HG03159 (cell line): ENCODE measurements at regions not wholly inside any gene's neighbourhood (a gene's known extent, or its start where the extent isn't known, plus 50 kb on each side); places are given as distances from the start of the nearest gene placed in this dataset.
"Not testable (repeated sequence)": the region's sequence is repeated elsewhere in the genome, so short reads cannot be mapped to it uniquely, and the experiment has no call there.

Experiments used
- ATAC-seq: cut with Tn5 transposase; IDR thresholded peaks from one replicate; pipeline ENCODE4 v1.9.1; 2021; ENCODE audit warnings: mild to moderate bottlenecking, moderate library complexity; ENCODE audit not compliant: unreplicated experiment

GRCh38 chrX:5314148-5314547 lies 914.5 kb downstream of the NLGN4X start:
- no peak for ATAC-seq

- ATAC-seq: no peak
Observed at GRCh38 chrX:5307416-5307815, 921.3 kb downstream of the NLGN4X start.

GRCh38 chrX:5306654-5307121 lies 922.0 kb downstream of the NLGN4X start:
- no peak for ATAC-seq

- no peak for ATAC-seq
Observed at GRCh38 chrX:5305452-5305851, 923.2 kb downstream of the NLGN4X start.

GRCh38 chrX:5295004-5295403 lies 933.7 kb downstream of the NLGN4X start:
- no peak for ATAC-seq

- no peak for ATAC-seq
Observed at GRCh38 chrX:5290635-5291034, 938.0 kb downstream of the NLGN4X start.

- not testable (repeated sequence) for ATAC-seq
Observed at GRCh38 chrX:5289949-5290348, 938.7 kb downstream of the NLGN4X start.

- no peak for ATAC-seq
Observed at GRCh38 chrX:5278908-5279307, 949.8 kb downstream of the NLGN4X start.

- no peak for ATAC-seq
Observed at GRCh38 chrX:5265324-5265850, 963.3 kb downstream of the NLGN4X start.

- no peak for ATAC-seq
Observed at GRCh38 chrX:5250106-5250505, 978.6 kb downstream of the NLGN4X start.

- no peak for ATAC-seq
Observed at GRCh38 chrX:5242091-5242790, 986.4 kb downstream of the NLGN4X start.

- ATAC-seq: no peak
Observed at GRCh38 chrX:5236749-5237148, 991.9 kb downstream of the NLGN4X start.

GRCh38 chrX:5236096-5236495 lies 992.6 kb downstream of the NLGN4X start:
- no peak for ATAC-seq

GRCh38 chrX:5233830-5234229 lies 994.8 kb downstream of the NLGN4X start:
- ATAC-seq: no peak

- ATAC-seq: no peak
Observed at GRCh38 chrX:5220421-5220820, 1008.2 kb downstream of the NLGN4X start.

GRCh38 chrX:5194806-5195205 lies 1033.9 kb downstream of the NLGN4X start:
- no peak for ATAC-seq

- no peak for ATAC-seq
Observed at GRCh38 chrX:5180135-5180741, 1048.4 kb downstream of the NLGN4X start.

- no peak for ATAC-seq
Observed at GRCh38 chrX:5176766-5177165, 1051.9 kb downstream of the NLGN4X start.

GRCh38 chrX:5163663-5164062 lies 1065.0 kb downstream of the NLGN4X start:
- no peak for ATAC-seq

- ATAC-seq: no peak
Observed at GRCh38 chrX:5155301-5155700, 1073.4 kb downstream of the NLGN4X start.

GRCh38 chrX:5145957-5146356 lies 1082.7 kb downstream of the NLGN4X start:
- no peak for ATAC-seq

- no peak for ATAC-seq
Observed at GRCh38 chrX:5142644-5143043, 1086.0 kb downstream of the NLGN4X start.
